ENCODE measurements at regions not wholly inside any gene's neighbourhood (a gene's known extent, or its start where the extent isn't known, plus 50 kb on each side); places are given as distances from the start of the nearest gene placed in this dataset.

DNA sequence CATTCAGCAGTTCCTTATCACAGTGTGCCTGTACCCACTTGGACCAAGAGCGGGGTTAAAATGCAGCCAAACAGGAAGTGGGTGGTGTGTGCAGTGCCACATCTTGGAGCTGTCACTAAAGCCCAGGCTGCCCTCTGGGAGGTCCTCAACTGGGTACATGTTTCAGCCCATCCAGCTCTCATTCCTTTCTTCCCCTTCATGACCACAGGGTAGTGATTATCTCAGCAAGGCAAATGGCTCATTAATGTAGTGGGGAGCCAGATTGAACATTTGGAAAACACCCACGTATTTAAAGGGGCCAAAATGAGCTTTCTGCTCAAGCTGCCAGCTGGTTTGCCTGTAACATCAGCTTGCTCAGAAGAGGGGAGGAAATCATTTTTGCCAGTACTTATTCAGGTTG lies 210.8 kb upstream of the BTG1 start:
- H3K36me3 ChIP-seq (ENCODE audit: low read depth) = no peaks in the 10 kb centered on the region
- H3K79me2 ChIP-seq (ENCODE audit: low read depth) = no peaks in the 10 kb centered on the region
- no peaks in the 10 kb centered on the region for H4K20me1 ChIP-seq (ENCODE audit: insufficient read depth)
- POLR2A ChIA-PET (ENCODE audit: unreplicated experiment) = no interaction called here
- intact Hi-C loops (cut with micrococcal nuclease; ENCODE audit: unreplicated experiment) = no loop called here
- no TSS peak for BruUV-seq (replicated peaks)
- H3K27ac ChIP-seq = no peak overlapping the region
- no peak for DNase-seq
- H3K9me2 ChIP-seq (ENCODE audit: insufficient read depth) = no peaks in the 10 kb centered on the region
- no peaks in the 10 kb centered on the region for H3F3A ChIP-seq (ENCODE audit: insufficient read depth, low read depth)
- no peak overlapping the region for H3K4me2 ChIP-seq
- H2AFZ ChIP-seq = no peak overlapping the region
- no peaks in the 10 kb centered on the region for H3K9me3 ChIP-seq (ENCODE audit: insufficient read depth, low read depth)
- no peak overlapping the region for H3K4me3 ChIP-seq
- no peaks in the 10 kb centered on the region for H3K4me1 ChIP-seq (replicated peaks; ENCODE audit: insufficient read depth)
- H3K27me3 ChIP-seq (ENCODE audit: insufficient read depth, low read depth) = no peaks in the 10 kb centered on the region
- CTCF ChIA-PET = no interaction called here
- TF ChIP-seq, protein P1, sequence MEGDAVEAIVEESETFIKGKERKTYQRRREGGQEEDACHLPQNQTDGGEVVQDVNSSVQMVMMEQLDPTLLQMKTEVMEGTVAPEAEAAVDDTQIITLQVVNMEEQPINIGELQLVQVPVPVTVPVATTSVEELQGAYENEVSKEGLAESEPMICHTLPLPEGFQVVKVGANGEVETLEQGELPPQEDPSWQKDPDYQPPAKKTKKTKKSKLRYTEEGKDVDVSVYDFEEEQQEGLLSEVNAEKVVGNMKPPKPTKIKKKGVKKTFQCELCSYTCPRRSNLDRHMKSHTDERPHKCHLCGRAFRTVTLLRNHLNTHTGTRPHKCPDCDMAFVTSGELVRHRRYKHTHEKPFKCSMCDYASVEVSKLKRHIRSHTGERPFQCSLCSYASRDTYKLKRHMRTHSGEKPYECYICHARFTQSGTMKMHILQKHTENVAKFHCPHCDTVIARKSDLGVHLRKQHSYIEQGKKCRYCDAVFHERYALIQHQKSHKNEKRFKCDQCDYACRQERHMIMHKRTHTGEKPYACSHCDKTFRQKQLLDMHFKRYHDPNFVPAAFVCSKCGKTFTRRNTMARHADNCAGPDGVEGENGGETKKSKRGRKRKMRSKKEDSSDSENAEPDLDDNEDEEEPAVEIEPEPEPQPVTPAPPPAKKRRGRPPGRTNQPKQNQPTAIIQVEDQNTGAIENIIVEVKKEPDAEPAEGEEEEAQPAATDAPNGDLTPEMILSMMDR (conservative IDR thresholded peaks at IDR 0.05) = no peak
- TF ChIP-seq EZH2 (IDR thresholded peaks at IDR 0.05; ENCODE audit: low read depth) = no peak

DNA sequence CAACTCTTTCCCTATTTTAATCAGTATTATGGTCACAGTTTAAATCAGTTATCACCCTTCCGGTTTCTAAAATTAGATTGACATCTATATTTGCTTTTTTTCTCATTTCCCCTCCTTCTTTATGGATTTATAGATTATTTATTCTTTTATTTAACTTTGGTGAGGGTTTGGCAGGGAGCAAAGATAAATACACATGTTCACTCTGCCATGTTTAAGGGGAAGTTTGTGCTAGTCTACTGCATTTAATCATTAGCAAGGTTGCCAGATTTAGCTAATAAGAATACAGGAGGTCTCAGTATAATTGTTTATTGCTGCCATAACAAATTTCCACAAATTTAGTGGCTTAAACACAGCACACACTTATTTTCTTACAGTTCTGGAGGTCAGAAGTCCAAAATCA lies 204.0 kb upstream of the BTG1 start:
- intact Hi-C loops (cut with micrococcal nuclease; ENCODE audit: unreplicated experiment) = no loop called here
- Histone ChIP-seq H3K9me3 (ENCODE audit: insufficient read depth, low read depth) (no peaks in the 10 kb centered on the region), H3K27me3 (ENCODE audit: insufficient read depth, low read depth) (no peaks in the 10 kb centered on the region), H3K4me2 (no peak overlapping the region), H3K36me3 (ENCODE audit: low read depth) (no peaks in the 10 kb centered on the region), H3K4me1 (replicated peaks; ENCODE audit: insufficient read depth) (no peaks in the 10 kb centered on the region), H2AFZ (no peak overlapping the region), H3F3A (ENCODE audit: insufficient read depth, low read depth) (no peaks in the 10 kb centered on the region), H4K20me1 (ENCODE audit: insufficient read depth) (no peaks in the 10 kb centered on the region), H3K9me2 (ENCODE audit: insufficient read depth) (no peaks in the 10 kb centered on the region), H3K4me3 (no peak overlapping the region), H3K79me2 (ENCODE audit: low read depth) (no peaks in the 10 kb centered on the region), H3K27ac (no peak overlapping the region)
- POLR2A ChIA-PET (ENCODE audit: unreplicated experiment) = no interaction called here
- no peak for DNase-seq
- no TSS peak for BruUV-seq (replicated peaks)
- TF ChIP-seq, protein P1 (conservative IDR thresholded peaks at IDR 0.05) = no peak
- no peak for TF ChIP-seq EZH2 (IDR thresholded peaks at IDR 0.05; ENCODE audit: low read depth)
- CTCF ChIA-PET = interaction anchor here (0.6 kb wide), 1 partner anchor 111 kb away, joined by 3 read pairs; no protein-coding TSS in a partner anchor

DNA sequence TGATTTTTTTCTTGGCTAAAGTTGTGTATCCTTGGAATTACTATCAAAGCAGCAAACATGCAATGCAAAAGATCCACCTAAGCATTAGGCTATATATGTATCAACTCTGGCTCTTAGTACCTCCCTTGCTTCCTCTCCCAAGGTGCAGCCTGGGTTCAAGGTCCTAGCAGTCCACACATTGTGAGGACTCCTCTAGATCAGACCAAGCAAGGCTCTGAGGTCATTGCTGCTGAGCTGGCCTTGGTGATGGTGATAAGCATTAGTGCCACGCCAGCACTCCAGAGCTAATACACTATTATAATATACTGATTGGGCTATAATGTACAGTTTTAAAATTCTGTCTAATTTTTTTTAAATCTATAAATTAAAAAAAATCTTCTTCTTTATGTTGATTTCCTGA lies 196.9 kb upstream of the BTG1 start:
- Histone ChIP-seq H3K4me3 (no peak overlapping the region), H3K4me1 (replicated peaks; ENCODE audit: insufficient read depth) (no peaks in the 10 kb centered on the region), H3K36me3 (ENCODE audit: low read depth) (no peaks in the 10 kb centered on the region), H4K20me1 (ENCODE audit: insufficient read depth) (no peaks in the 10 kb centered on the region), H3K27ac (no peak overlapping the region), H2AFZ (no peak overlapping the region), H3F3A (ENCODE audit: insufficient read depth, low read depth) (no peaks in the 10 kb centered on the region), H3K9me2 (ENCODE audit: insufficient read depth) (no peaks in the 10 kb centered on the region; the same call in 1 of the 2 replicates), H3K4me2 (no peak overlapping the region), H3K9me3 (ENCODE audit: insufficient read depth, low read depth) (peaks cover 5% of the 10 kb centered on the region; the same call in 1 of the 2 replicates), H3K27me3 (ENCODE audit: insufficient read depth, low read depth) (no peaks in the 10 kb centered on the region), H3K79me2 (ENCODE audit: low read depth) (no peaks in the 10 kb centered on the region)
- no peak for TF ChIP-seq EZH2 (IDR thresholded peaks at IDR 0.05; ENCODE audit: low read depth)
- TF ChIP-seq, protein P1 (conservative IDR thresholded peaks at IDR 0.05) = no peak
- BruUV-seq (replicated peaks) = no TSS peak
- intact Hi-C loops (cut with micrococcal nuclease; ENCODE audit: unreplicated experiment) = no loop called here
- CTCF ChIA-PET = interaction anchor here (0.5 kb wide), 1 partner anchor 456 kb away, joined by 4 read pairs; no protein-coding TSS in a partner anchor
- DNase-seq = no peak
- POLR2A ChIA-PET (ENCODE audit: unreplicated experiment) = no interaction called here
